Ovary (tissue), 3 donors: ENCODE measurements at regions not wholly inside any gene's neighbourhood (a gene's known extent, or its start where the extent isn't known, plus 50 kb on each side); places are given as distances from the start of the nearest gene placed in this dataset.

ENCODE experiments used
- POLR2A ChIP-seq: fragments of 450-650 bp; IDR thresholded peaks from one replicate; pipeline ENCODE4 v1.6.1; 2017; ENCODE audit warnings: antibody characterized with exemption, mild to moderate bottlenecking, moderate library complexity
- TF ChIP-seq, protein P1 (sequence below), 3 donors: fragments of 450-650 bp in 2 of 3; fragments of 200-600 bp in 1 of 3; IDR thresholded peaks; one replicate each; pipeline versions ENCODE4 v1.5.1 to v1.8.0; 2016 to 2022; ENCODE audit warnings: antibody characterized with exemption in 3 of 3, mild to moderate bottlenecking in 1 of 3
- donor health status: DM: no; HTN: no; CAD: no.

- TF ChIP-seq, protein P1, sequence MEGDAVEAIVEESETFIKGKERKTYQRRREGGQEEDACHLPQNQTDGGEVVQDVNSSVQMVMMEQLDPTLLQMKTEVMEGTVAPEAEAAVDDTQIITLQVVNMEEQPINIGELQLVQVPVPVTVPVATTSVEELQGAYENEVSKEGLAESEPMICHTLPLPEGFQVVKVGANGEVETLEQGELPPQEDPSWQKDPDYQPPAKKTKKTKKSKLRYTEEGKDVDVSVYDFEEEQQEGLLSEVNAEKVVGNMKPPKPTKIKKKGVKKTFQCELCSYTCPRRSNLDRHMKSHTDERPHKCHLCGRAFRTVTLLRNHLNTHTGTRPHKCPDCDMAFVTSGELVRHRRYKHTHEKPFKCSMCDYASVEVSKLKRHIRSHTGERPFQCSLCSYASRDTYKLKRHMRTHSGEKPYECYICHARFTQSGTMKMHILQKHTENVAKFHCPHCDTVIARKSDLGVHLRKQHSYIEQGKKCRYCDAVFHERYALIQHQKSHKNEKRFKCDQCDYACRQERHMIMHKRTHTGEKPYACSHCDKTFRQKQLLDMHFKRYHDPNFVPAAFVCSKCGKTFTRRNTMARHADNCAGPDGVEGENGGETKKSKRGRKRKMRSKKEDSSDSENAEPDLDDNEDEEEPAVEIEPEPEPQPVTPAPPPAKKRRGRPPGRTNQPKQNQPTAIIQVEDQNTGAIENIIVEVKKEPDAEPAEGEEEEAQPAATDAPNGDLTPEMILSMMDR (IDR thresholded peaks at IDR 0.05), result no peak
- TF ChIP-seq POLR2A, result no peak
These were observed 245.5 kb upstream of the CXCR4 start for GRCh38 chr2:136363470-136363869.
